Caco-2 (cell line): ENCODE measurements at regions not wholly inside any gene's neighbourhood (a gene's known extent, or its start where the extent isn't known, plus 50 kb on each side); places are given as distances from the start of the nearest gene placed in this dataset.

Experiments
- BruUV-seq: library from RNA; stranded (reverse); fragments of 400-500 nt; replicated peaks from 2 replicates; lab custom pipeline; 2021; lab: Mats Ljungman, UMichigan
- CTCF ChIA-PET: fragments of 300-600 bp; sonication (Branson Sonifier 250); formaldehyde crosslinking; loops from one replicate; lab custom pipeline; 2022; ENCODE audit warnings: antibody characterized with exemption; lab: Charles Lee
- POLR2A ChIA-PET: fragments of 300-600 bp; sonication (Branson Sonifier 250); formaldehyde crosslinking; loops from one replicate; lab custom pipeline; 2022; ENCODE audit warnings: antibody characterized with exemption; lab: Charles Lee
- DNase-seq, 2 experiments: peaks; one replicate each; pipeline versions ENCODE4 v3.0.0 to v3.0.0-alpha.2; 2020 to 2022
- H3K27me3 ChIP-seq: replicated peaks from 2 replicates; pipeline ENCODE4 v1.6.0; 2011; ENCODE audit warnings: low read length; ENCODE audit not compliant: control insufficient read depth, insufficient read depth
- H3K36me3 ChIP-seq: 2 replicates; pipeline ENCODE4 v1.5.1; 2011; ENCODE audit warnings: low read length; ENCODE audit not compliant: control insufficient read depth, insufficient read depth
- H3K4me1 ChIP-seq: fragments of 250-450 bp; sonication (Bioruptor Pico); 2 replicates; pipeline ENCODE4 v1.5.1; 2020; ENCODE audit warnings: mild to moderate bottlenecking
- H3K4me3 ChIP-seq: 2 replicates; pipeline ENCODE4 v1.5.1; 2011; ENCODE audit warnings: low read depth, mild to moderate bottlenecking, control low read depth, low read length
- H3K9me3 ChIP-seq: fragments of 250-450 bp; sonication (Bioruptor Pico); 2 replicates; pipeline ENCODE4 v1.5.1; 2020; ENCODE audit warnings: mild to moderate bottlenecking, moderate library complexity
- H3K27ac Mint-ChIP-seq: one replicate; pipeline ENCODE4 v1.8.0; 2022; ENCODE audit warnings: mixed read lengths; ENCODE audit not compliant: unreplicated experiment
- H3K27me3 Mint-ChIP-seq: one replicate; pipeline ENCODE4 v1.8.0; 2022; ENCODE audit warnings: mixed read lengths; ENCODE audit not compliant: insufficient read depth, unreplicated experiment
- H3K36me3 Mint-ChIP-seq: one replicate; pipeline ENCODE4 v1.8.0; 2022; ENCODE audit warnings: mild to moderate bottlenecking, mixed read lengths; ENCODE audit not compliant: insufficient read depth, unreplicated experiment
- H3K4me1 Mint-ChIP-seq: one replicate; pipeline ENCODE4 v1.8.0; 2022; ENCODE audit warnings: low read depth, mixed read lengths; ENCODE audit not compliant: unreplicated experiment
- H3K4me3 Mint-ChIP-seq: one replicate; pipeline ENCODE4 v1.8.0; 2022; ENCODE audit warnings: mild to moderate bottlenecking, moderate library complexity, mixed read lengths; ENCODE audit not compliant: unreplicated experiment
- H3K9me3 Mint-ChIP-seq: one replicate; pipeline ENCODE4 v1.8.0; 2022; ENCODE audit warnings: mixed read lengths; ENCODE audit not compliant: unreplicated experiment
- CTCF ChIP-seq, 2 experiments: fragments of 200-600 bp in 1 of 2; IDR thresholded peaks; 1 replicate in 1 of 2; 2 replicates in 1 of 2; pipeline versions ENCODE4 v1.5.1 to v1.8.0; 2011 to 2022; ENCODE audit warnings: antibody characterized with exemption in 1 of 2, control low read depth in 1 of 2, inconsistent platforms in 1 of 2, low read depth in 1 of 2, low read length in 1 of 2, mild to moderate bottlenecking in 1 of 2, moderate library complexity in 1 of 2; ENCODE audit not compliant: insufficient read depth in 1 of 2, severe bottlenecking in 1 of 2, unreplicated experiment in 1 of 2
- intact Hi-C: fragments of 100-400 bp; cut with micrococcal nuclease; formaldehyde crosslinking; loops from one replicate; pipeline ENCODE4 v1.10.0; 2022; ENCODE audit not compliant: unreplicated experiment

- Mint-ChIP-seq H3K27me3 (peaks cover 17% of the 10 kb centered on the region), H3K4me1 (no peaks in the 10 kb centered on the region), H3K27ac (no peak overlapping the region), H3K4me3 (no peak overlapping the region), H3K9me3 (no peaks in the 10 kb centered on the region), H3K36me3 (no peaks in the 10 kb centered on the region)
- H3K9me3 ChIP-seq = no peaks in the 10 kb centered on the region
- H3K36me3 ChIP-seq = no peaks in the 10 kb centered on the region
- no peak overlapping the region for H3K4me3 ChIP-seq
- ChIA-PET CTCF (interaction anchor here (1.3 kb wide), 1 partner anchor 663 kb away, joined by 3 read pairs; no protein-coding TSS in a partner anchor), POLR2A (no interaction called here)
- DNase-seq = no peak
- no TSS peak for BruUV-seq
- no peak for TF ChIP-seq CTCF (IDR thresholded peaks at IDR 0.05; ENCODE audit: insufficient read depth in 1 of 2, low read depth in 1 of 2, low read length in 1 of 2, severe bottlenecking in 1 of 2, unreplicated experiment in 1 of 2)
- H3K4me1 ChIP-seq = no peaks in the 10 kb centered on the region
- intact Hi-C loops = loop anchor here (5.0 kb wide), 2 partner anchors 183 to 412 kb away; partner anchors contain the start of gene ALG10
- H3K27me3 ChIP-seq = no peaks in the 10 kb centered on the region
These were observed 170.3 kb upstream of the SYT10 start for GRCh38 chr12:33609910-33610309.

GRCh38 chr12:33614630-33615029, 175.0 kb upstream of the SYT10 start:
- TF ChIP-seq CTCF (IDR thresholded peaks at IDR 0.05; ENCODE audit: insufficient read depth in 1 of 2, low read depth in 1 of 2, low read length in 1 of 2, severe bottlenecking in 1 of 2, unreplicated experiment in 1 of 2) = no peak
- H3K4me3 Mint-ChIP-seq = no peak overlapping the region
- H3K9me3 ChIP-seq = 0 out of 2 replicates have a peak, but pooled peaks cover 6% of the 10 kb centered on the region
- ChIA-PET CTCF (no interaction called here), POLR2A (no interaction called here)
- H3K9me3 Mint-ChIP-seq = peaks cover 16% of the 10 kb centered on the region
- no peaks in the 10 kb centered on the region for H3K27me3 ChIP-seq
- H3K4me3 ChIP-seq = no peak overlapping the region
- intact Hi-C loops = no loop called here
- no peaks in the 10 kb centered on the region for H3K4me1 ChIP-seq
- peaks cover 15% of the 10 kb centered on the region for H3K27me3 Mint-ChIP-seq
- no peak overlapping the region for H3K27ac Mint-ChIP-seq
- no peaks in the 10 kb centered on the region for H3K4me1 Mint-ChIP-seq
- H3K36me3 ChIP-seq = no peaks in the 10 kb centered on the region
- no peaks in the 10 kb centered on the region for H3K36me3 Mint-ChIP-seq
- no peak for DNase-seq
- no TSS peak for BruUV-seq

GRCh38 chr12:33617218-33617617, 177.6 kb upstream of the SYT10 start:
- peaks cover 9% of the 10 kb centered on the region for H3K27me3 Mint-ChIP-seq

More at GRCh38 chr12:33617218-33617617, 177.6 kb upstream of the SYT10 start:
- Mint-ChIP-seq H3K27ac (no peak overlapping the region), H3K4me3 (no peak overlapping the region), H3K36me3 (no peaks in the 10 kb centered on the region), H3K4me1 (no peaks in the 10 kb centered on the region), H3K9me3 (peaks cover 16% of the 10 kb centered on the region)
- no peaks in the 10 kb centered on the region for H3K36me3 ChIP-seq
- ChIA-PET POLR2A (no interaction called here), CTCF (no interaction called here)
- BruUV-seq = no TSS peak
- DNase-seq = no peak
- no peaks in the 10 kb centered on the region for H3K4me1 ChIP-seq
- no peaks in the 10 kb centered on the region for H3K27me3 ChIP-seq
- 0 out of 2 replicates have a peak, but pooled peaks cover 6% of the 10 kb centered on the region for H3K9me3 ChIP-seq
- intact Hi-C loops = no loop called here
- no peak overlapping the region for H3K4me3 ChIP-seq
- TF ChIP-seq CTCF (IDR thresholded peaks at IDR 0.05; ENCODE audit: insufficient read depth in 1 of 2, low read depth in 1 of 2, low read length in 1 of 2, severe bottlenecking in 1 of 2, unreplicated experiment in 1 of 2) = no peak
